ENCODE measurements at regions not wholly inside any gene's neighbourhood (a gene's known extent, or its start where the extent isn't known, plus 50 kb on each side); places are given as distances from the start of the nearest gene placed in this dataset.

DNA sequence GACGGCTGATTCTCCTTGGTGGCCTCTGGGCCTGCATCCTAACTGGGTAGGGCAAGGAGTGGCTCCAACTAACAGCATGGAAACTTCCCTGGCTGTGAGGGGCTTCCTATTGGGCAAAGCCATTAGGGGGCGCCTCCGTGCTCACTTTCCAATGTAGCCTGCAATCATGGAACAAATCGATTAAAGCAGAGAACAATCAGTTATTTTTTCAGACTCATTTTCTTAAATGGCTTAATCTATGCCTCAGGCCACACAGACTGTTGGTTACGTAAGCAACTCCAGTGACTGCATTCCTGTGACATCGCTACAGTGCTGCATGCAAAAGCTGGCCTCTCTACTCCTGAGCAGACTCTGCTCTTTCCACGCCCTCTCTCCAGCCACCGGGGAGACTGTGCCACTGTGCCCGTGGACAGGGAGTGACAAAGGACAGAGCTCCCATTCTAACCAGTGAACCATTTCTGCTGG is 278.9 kb downstream of the KLF13 start:
- TF ChIP-seq EZH2 (IDR thresholded peaks at IDR 0.05; ENCODE audit: low read length, unreplicated experiment) (no peak), CTCF (conservative IDR thresholded peaks at IDR 0.05; ENCODE audit: low read depth, low read length) (peak; percentile 39; the same call in 1 of the 2 replicates)

All from PC-3 (cell line).